Stomach (tissue), 8 donors: ENCODE measurements at regions not wholly inside any gene's neighbourhood (a gene's known extent, or its start where the extent isn't known, plus 50 kb on each side); places are given as distances from the start of the nearest gene placed in this dataset.

ENCODE experiments used
- DNase-seq, 2 donors: peaks; one replicate each; pipeline versions ENCODE4 v3.0.0 to v3.0.0-alpha.2; 2013 to 2019
- H3K27ac ChIP-seq, 5 donors: fragments of 200-600 bp in 4 of 5; sonication (generic) in 4 of 5; one replicate each; pipeline ENCODE4 v1.5.1; 2013 to 2019; ENCODE audit warnings: mild to moderate bottlenecking in 1 of 5, moderate library complexity in 1 of 5
- H3K27me3 ChIP-seq, 3 donors: fragments of 200-600 bp; sonication (generic); one replicate each; pipeline ENCODE4 v1.5.1; 2017 to 2019; ENCODE audit warnings: mixed run types in 1 of 3
- H3K36me3 ChIP-seq, 4 donors: fragments of 200-600 bp; sonication (generic); 1 replicate in 3 of 4; 2 replicates in 1 of 4; pipeline ENCODE4 v1.5.1; 2016 to 2019
- H3K4me1 ChIP-seq, 4 donors: fragments of 200-600 bp; sonication (generic); one replicate each; pipeline ENCODE4 v1.5.1; 2016 to 2019
- H3K4me3 ChIP-seq, 4 donors: fragments of 200-600 bp; sonication (generic) in 3 of 4; one replicate each; pipeline ENCODE4 v1.5.1; 2016 to 2019; ENCODE audit warnings: mild to moderate bottlenecking in 1 of 4
- H3K9me3 ChIP-seq, 4 donors: fragments of 200-600 bp; sonication (generic); one replicate each; pipeline ENCODE4 v1.5.1; 2016 to 2019
- EP300 ChIP-seq: sonication (generic); formaldehyde crosslinking; IDR thresholded peaks from one replicate; pipeline ENCODE4 v1.6.1; 2017; ENCODE audit warnings: antibody characterized with exemption
- POLR2A ChIP-seq, 4 donors: fragments of 450-650 bp; IDR thresholded peaks; one replicate each; pipeline ENCODE4 v1.6.1; 2016; ENCODE audit warnings: antibody characterized with exemption in 4 of 4, control low read depth in 2 of 4, mild to moderate bottlenecking in 1 of 4, moderate library complexity in 1 of 4
- POLR2AphosphoS5 ChIP-seq, 3 donors: sonication (generic); formaldehyde crosslinking; IDR thresholded peaks; one replicate each; pipeline ENCODE4 v1.6.1; 2016; ENCODE audit warnings: antibody characterized with exemption in 3 of 3
- WGBS, 5 donors: extraction: QIAGEN DNeasy Blood & Tissue Kit in 3 of 5; methylation state at CpG; one replicate each; pipeline versions ENCODE4 v1.1.5 to v1.1.7; 2013 to 2018; 5-methylcytosine and 5-hydroxymethylcytosine counted together
- intact Hi-C: fragments of 100-400 bp; cut with DNase I; formaldehyde crosslinking; loops from one replicate; pipeline ENCODE4 v1.15.1; 2023; ENCODE audit warnings: low total_unique reads
- TF ChIP-seq, protein P1 (sequence below), 7 experiments: fragments of 450-650 bp in 4 of 7; fragments of 200-600 bp in 3 of 7; sonication (generic) in 3 of 7; IDR thresholded peaks; one replicate each; pipeline ENCODE4 v1.5.1; 2016 to 2019; ENCODE audit warnings: antibody characterized with exemption in 7 of 7, control low read depth in 2 of 7, mild to moderate bottlenecking in 1 of 7
- donor health status: healthy with polysubstance abuse.
- donor health status: Bipolar disorder and iron deficiency.
- donor health status: healthy.

GRCh38 chr9:118630079-118630478 lies 739.2 kb downstream of the BRINP1 start:
- no peak for DNase-seq
- intact Hi-C loops: no loop called here
- 50 to 61% (median 57%) methylated on average over 2 of the region's 2 CpGs for WGBS, 5 donors
- Histone ChIP-seq H3K36me3 (no peaks in the 10 kb centered on the region), H3K9me3 (peaks cover 0 to 13% (median 3%) of the 10 kb centered on the region in 4 donors), H3K4me3 (no peak overlapping the region), H3K4me1 (no peaks in the 10 kb centered on the region), H3K27ac (no peak overlapping the region), H3K27me3 (no peaks in the 10 kb centered on the region)
- TF ChIP-seq POLR2A (IDR thresholded peaks at IDR 0.05) (no peak), EP300 (no peak), POLR2AphosphoS5 (IDR thresholded peaks at IDR 0.05) (no peak)
- TF ChIP-seq, protein P1, sequence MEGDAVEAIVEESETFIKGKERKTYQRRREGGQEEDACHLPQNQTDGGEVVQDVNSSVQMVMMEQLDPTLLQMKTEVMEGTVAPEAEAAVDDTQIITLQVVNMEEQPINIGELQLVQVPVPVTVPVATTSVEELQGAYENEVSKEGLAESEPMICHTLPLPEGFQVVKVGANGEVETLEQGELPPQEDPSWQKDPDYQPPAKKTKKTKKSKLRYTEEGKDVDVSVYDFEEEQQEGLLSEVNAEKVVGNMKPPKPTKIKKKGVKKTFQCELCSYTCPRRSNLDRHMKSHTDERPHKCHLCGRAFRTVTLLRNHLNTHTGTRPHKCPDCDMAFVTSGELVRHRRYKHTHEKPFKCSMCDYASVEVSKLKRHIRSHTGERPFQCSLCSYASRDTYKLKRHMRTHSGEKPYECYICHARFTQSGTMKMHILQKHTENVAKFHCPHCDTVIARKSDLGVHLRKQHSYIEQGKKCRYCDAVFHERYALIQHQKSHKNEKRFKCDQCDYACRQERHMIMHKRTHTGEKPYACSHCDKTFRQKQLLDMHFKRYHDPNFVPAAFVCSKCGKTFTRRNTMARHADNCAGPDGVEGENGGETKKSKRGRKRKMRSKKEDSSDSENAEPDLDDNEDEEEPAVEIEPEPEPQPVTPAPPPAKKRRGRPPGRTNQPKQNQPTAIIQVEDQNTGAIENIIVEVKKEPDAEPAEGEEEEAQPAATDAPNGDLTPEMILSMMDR (IDR thresholded peaks at IDR 0.05): no peak

DNA sequence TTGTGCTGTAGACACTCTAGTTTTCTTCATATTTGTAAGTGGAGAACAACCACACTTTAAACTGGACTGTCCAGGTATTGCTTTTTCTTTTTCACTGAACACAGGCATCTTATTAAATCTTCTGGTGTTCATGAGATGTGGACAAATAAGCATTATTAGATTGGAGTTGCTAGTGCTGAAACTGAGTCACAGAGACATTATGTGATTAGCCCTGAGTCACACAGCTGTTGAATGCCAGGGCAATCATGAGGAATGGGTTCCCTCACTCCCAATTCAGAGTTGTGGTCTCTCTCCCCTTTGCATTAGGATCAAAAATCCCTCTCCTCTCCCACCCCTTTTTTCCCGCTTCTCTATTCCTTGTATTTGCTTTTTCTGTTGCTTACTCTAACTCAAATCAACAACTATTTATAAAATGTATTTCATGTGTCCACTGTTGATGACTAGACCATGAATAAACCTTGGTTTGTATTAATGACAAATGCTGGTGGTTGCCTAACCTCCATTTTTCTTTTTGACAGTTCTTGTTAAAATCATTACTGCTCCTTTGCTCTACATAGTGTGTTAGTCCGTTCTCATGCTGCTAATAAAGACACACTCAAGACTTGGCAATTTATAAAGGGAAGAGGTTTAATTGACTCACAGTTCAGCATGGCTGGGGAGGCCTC lies 738.2 kb downstream of the BRINP1 start:
- TF ChIP-seq POLR2AphosphoS5 (IDR thresholded peaks at IDR 0.05): no peak
- intact Hi-C loops: no loop called here
- Histone ChIP-seq H3K36me3 (no peaks in the 10 kb centered on the region), H3K4me3 (no peak overlapping the region), H3K9me3 (peaks cover 0 to 13% (median 3%) of the 10 kb centered on the region in 4 donors), H3K27ac (no peak overlapping the region), H3K4me1 (no peaks in the 10 kb centered on the region), H3K27me3 (no peaks in the 10 kb centered on the region)
- no peak for DNase-seq
- WGBS, 5 donors: 79 to 90% (median 81%) methylated on average over 2 of the region's 2 CpGs

GRCh38 chr9:118631956-118632355 lies 737.3 kb downstream of the BRINP1 start:
- intact Hi-C loops: no loop called here
- TF ChIP-seq EP300: no peak
- no peak for TF ChIP-seq POLR2A (IDR thresholded peaks at IDR 0.05)
- TF ChIP-seq, protein P1 (IDR thresholded peaks at IDR 0.05): no peak
- TF ChIP-seq POLR2AphosphoS5 (IDR thresholded peaks at IDR 0.05): no peak
- no peak for DNase-seq
- no peaks in the 10 kb centered on the region for H3K27me3 ChIP-seq
- H3K9me3 ChIP-seq: peaks cover 0 to 13% (median 3%) of the 10 kb centered on the region in 4 donors
- H3K4me3 ChIP-seq: no peak overlapping the region
- no peaks in the 10 kb centered on the region for H3K36me3 ChIP-seq
- H3K4me1 ChIP-seq: no peaks in the 10 kb centered on the region
- 73 to 84% (median 78%) methylated on average over 4 of the region's 4 CpGs for WGBS, 5 donors
- no peak overlapping the region for H3K27ac ChIP-seq

DNA sequence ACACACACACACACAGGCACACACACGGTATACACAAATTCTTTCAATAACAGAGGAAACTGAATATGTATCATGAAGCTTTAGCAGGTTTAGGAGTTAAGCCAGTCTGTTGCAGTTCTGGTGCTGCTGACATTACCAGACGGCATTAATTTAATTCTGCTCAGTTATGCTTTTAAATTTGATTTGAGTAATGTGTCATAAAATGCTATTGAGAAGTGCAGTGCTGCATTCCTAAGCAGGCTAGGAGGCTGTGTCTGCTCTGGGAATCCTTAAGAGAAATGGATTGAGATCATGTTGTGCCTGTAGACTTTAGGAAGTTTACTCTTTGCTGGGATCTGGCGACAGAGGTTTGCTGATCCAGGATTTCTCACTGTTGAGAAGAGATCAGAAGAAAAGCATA lies 733.8 kb downstream of the BRINP1 start:
- Histone ChIP-seq H3K9me3 (peaks cover 0 to 26% (median 13%) of the 10 kb centered on the region in 4 donors), H3K27me3 (no peaks in the 10 kb centered on the region), H3K4me3 (no peak overlapping the region), H3K27ac (no peak overlapping the region), H3K4me1 (no peaks in the 10 kb centered on the region), H3K36me3 (no peaks in the 10 kb centered on the region)
- DNase-seq: no peak
- intact Hi-C loops: no loop called here
- WGBS, 5 donors: 57 to 72% (median 66%) methylated on average over 3 of the region's 3 CpGs
- TF ChIP-seq, protein P1 (IDR thresholded peaks at IDR 0.05): no peak
- TF ChIP-seq EP300 (no peak), POLR2A (IDR thresholded peaks at IDR 0.05) (no peak), POLR2AphosphoS5 (IDR thresholded peaks at IDR 0.05) (no peak)

- 84 to 100% (median 89%) methylated on average over 2 of the region's 2 CpGs for WGBS, 5 donors
- Histone ChIP-seq H3K27me3 (no peaks in the 10 kb centered on the region), H3K9me3 (peaks cover 0 to 30% (median 18%) of the 10 kb centered on the region in 4 donors), H3K36me3 (no peaks in the 10 kb centered on the region), H3K4me1 (no peaks in the 10 kb centered on the region), H3K4me3 (no peak overlapping the region), H3K27ac (no peak overlapping the region)
- intact Hi-C loops: no loop called here
- DNase-seq: no peak
- TF ChIP-seq, protein P1 (IDR thresholded peaks at IDR 0.05): no peak
- no peak for TF ChIP-seq POLR2AphosphoS5 (IDR thresholded peaks at IDR 0.05)
- TF ChIP-seq EP300: no peak
- TF ChIP-seq POLR2A (IDR thresholded peaks at IDR 0.05): no peak
Measured at GRCh38 chr9:118637681-118638080, 731.6 kb downstream of the BRINP1 start.
